Astrocyte (in vitro differentiated cells and primary cell): ENCODE measurements at regions not wholly inside any gene's neighbourhood (a gene's known extent, or its start where the extent isn't known, plus 50 kb on each side); places are given as distances from the start of the nearest gene placed in this dataset.

Experiments
- CTCF ChIP-seq: IDR thresholded peaks from 2 replicates; pipeline ENCODE4 v1.5.1; 2011; ENCODE audit warnings: low read depth, mild to moderate bottlenecking, inconsistent platforms, low read length, moderate library complexity; ENCODE audit not compliant: insufficient read depth
- EZH2 ChIP-seq: IDR thresholded peaks from 2 replicates; pipeline ENCODE4 v1.6.1; 2012; ENCODE audit warnings: mild to moderate bottlenecking, low read length, inconsistent platforms; ENCODE audit not compliant: insufficient read depth

GRCh38 chr11:15780382-15780781 is 576.0 kb downstream of the SOX6 start:
- TF ChIP-seq CTCF = no peak
- TF ChIP-seq EZH2 = no peak
